ENCODE measurements at regions not wholly inside any gene's neighbourhood (a gene's known extent, or its start where the extent isn't known, plus 50 kb on each side); places are given as distances from the start of the nearest gene placed in this dataset.

- TF ChIP-seq POLR2A (IDR thresholded peaks at IDR 0.05) = no peak
- no peak for TF ChIP-seq CTCF (IDR thresholded peaks at IDR 0.05)
Observed at GRCh38 chr10:106341356-106341755, 823.1 kb downstream of the SORCS1 start.

Data from lower leg skin (tissue), 3 donors.